ENCODE measurements at regions not wholly inside any gene's neighbourhood (a gene's known extent, or its start where the extent isn't known, plus 50 kb on each side); places are given as distances from the start of the nearest gene placed in this dataset.

GRCh38 chr2:47666332-47666731, 95.5 kb upstream of the KCNK12 start:
- TF ChIP-seq ZFP3 (CRISPR knock-in tag; IDR thresholded peaks at IDR 0.05): no peak
- TF ChIP-seq ARNTL (CRISPR knock-in tag; IDR thresholded peaks at IDR 0.05; ENCODE audit: borderline replicate concordance, low read depth): no peak
- no peak for TF ChIP-seq PATZ1 (CRISPR knock-in tag; IDR thresholded peaks at IDR 0.05; ENCODE audit: borderline replicate concordance)
- TF ChIP-seq BACH2 (CRISPR knock-in tag; IDR thresholded peaks at IDR 0.05; ENCODE audit: borderline replicate concordance): no peak
- TF ChIP-seq TSHZ2 (CRISPR knock-in tag; IDR thresholded peaks at IDR 0.05): no peak
- TF ChIP-seq GLIS3 (CRISPR knock-in tag; IDR thresholded peaks at IDR 0.05): no peak
- TF ChIP-seq, protein P1, sequence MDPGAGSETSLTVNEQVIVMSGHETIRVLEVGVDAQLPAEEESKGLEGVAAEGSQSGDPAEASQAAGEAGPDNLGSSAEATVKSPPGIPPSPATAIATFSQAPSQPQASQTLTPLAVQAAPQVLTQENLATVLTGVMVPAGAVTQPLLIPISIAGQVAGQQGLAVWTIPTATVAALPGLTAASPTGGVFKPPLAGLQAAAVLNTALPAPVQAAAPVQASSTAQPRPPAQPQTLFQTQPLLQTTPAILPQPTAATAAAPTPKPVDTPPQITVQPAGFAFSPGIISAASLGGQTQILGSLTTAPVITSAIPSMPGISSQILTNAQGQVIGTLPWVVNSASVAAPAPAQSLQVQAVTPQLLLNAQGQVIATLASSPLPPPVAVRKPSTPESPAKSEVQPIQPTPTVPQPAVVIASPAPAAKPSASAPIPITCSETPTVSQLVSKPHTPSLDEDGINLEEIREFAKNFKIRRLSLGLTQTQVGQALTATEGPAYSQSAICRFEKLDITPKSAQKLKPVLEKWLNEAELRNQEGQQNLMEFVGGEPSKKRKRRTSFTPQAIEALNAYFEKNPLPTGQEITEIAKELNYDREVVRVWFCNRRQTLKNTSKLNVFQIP (CRISPR knock-in tag; IDR thresholded peaks at IDR 0.05; ENCODE audit: borderline replicate concordance, low read depth): no peak
- no peak for TF ChIP-seq RARB (CRISPR knock-in tag; IDR thresholded peaks at IDR 0.05)
- no peak for TF ChIP-seq ESRRG (CRISPR knock-in tag; IDR thresholded peaks at IDR 0.05)
- TF ChIP-seq CSDC2 (CRISPR knock-in tag; IDR thresholded peaks at IDR 0.05): no peak
- no peak for ATAC-seq

- TF ChIP-seq ESRRG (CRISPR knock-in tag; IDR thresholded peaks at IDR 0.05) (no peak), ZNF70 (CRISPR knock-in tag; IDR thresholded peaks at IDR 0.05) (no peak), ISL1 (CRISPR knock-in tag; IDR thresholded peaks at IDR 0.05) (no peak), TOX (CRISPR knock-in tag; IDR thresholded peaks at IDR 0.05; ENCODE audit: borderline replicate concordance) (no peak), CSRNP3 (CRISPR knock-in tag; IDR thresholded peaks at IDR 0.05) (no peak), OSR1 (CRISPR knock-in tag; IDR thresholded peaks at IDR 0.05) (no peak), ZC3H10 (CRISPR knock-in tag; IDR thresholded peaks at IDR 0.05) (no peak), CSDC2 (CRISPR knock-in tag; IDR thresholded peaks at IDR 0.05) (no peak), BACH2 (CRISPR knock-in tag; IDR thresholded peaks at IDR 0.05; ENCODE audit: borderline replicate concordance) (no peak), GLIS3 (CRISPR knock-in tag; IDR thresholded peaks at IDR 0.05) (no peak), ZNF565 (CRISPR knock-in tag; conservative IDR thresholded peaks at IDR 0.05; ENCODE audit: low read depth) (no peak), ARNTL (CRISPR knock-in tag; IDR thresholded peaks at IDR 0.05; ENCODE audit: borderline replicate concordance, low read depth) (no peak), RARB (CRISPR knock-in tag; IDR thresholded peaks at IDR 0.05) (no peak), PATZ1 (CRISPR knock-in tag; IDR thresholded peaks at IDR 0.05; ENCODE audit: borderline replicate concordance) (no peak), SNAI2 (CRISPR knock-in tag; IDR thresholded peaks at IDR 0.05) (no peak)
- TF ChIP-seq, protein P1 (CRISPR knock-in tag; IDR thresholded peaks at IDR 0.05; ENCODE audit: borderline replicate concordance, low read depth): no peak
- TF ChIP-seq, protein P2, sequence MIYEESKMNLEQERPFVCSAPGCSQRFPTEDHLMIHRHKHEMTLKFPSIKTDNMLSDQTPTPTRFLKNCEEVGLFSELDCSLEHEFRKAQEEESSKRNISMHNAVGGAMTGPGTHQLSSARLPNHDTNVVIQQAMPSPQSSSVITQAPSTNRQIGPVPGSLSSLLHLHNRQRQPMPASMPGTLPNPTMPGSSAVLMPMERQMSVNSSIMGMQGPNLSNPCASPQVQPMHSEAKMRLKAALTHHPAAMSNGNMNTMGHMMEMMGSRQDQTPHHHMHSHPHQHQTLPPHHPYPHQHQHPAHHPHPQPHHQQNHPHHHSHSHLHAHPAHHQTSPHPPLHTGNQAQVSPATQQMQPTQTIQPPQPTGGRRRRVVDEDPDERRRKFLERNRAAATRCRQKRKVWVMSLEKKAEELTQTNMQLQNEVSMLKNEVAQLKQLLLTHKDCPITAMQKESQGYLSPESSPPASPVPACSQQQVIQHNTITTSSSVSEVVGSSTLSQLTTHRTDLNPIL (CRISPR knock-in tag; IDR thresholded peaks at IDR 0.05; ENCODE audit: low read depth): no peak
Observed at GRCh38 chr2:47664817-47665216, 94.0 kb upstream of the KCNK12 start.

More at GRCh38 chr2:47664817-47665216, 94.0 kb upstream of the KCNK12 start:
- no peak for ATAC-seq
